ENCODE measurements at regions not wholly inside any gene's neighbourhood (a gene's known extent, or its start where the extent isn't known, plus 50 kb on each side); places are given as distances from the start of the nearest gene placed in this dataset.

DNA sequence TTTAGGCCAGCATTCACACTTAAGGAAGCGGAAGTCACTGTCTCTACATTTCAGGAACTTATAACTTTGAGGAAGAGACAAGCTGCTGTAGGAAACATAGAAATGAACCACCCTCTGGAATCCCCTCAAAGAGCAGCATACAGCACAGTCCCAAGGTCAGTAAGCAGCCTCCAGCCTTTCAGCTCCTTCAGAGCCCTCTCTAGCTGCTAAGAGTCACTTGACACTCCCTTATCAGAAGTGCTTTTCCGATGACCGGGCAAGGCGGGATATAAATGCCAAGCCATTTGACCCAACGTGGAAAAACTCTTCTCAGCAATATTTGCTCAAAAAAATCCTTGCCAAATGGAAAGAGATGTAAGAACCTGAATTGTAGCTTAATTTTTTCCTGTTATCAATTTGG lies 1284.3 kb downstream of the XPNPEP1 start:
- TF ChIP-seq YY2 (tag by site-specific recombination; IDR thresholded peaks at IDR 0.05) (no peak), KLF1 (tag by site-specific recombination; IDR thresholded peaks at IDR 0.05) (no peak), MYNN (tag by site-specific recombination; IDR thresholded peaks at IDR 0.05; ENCODE audit: borderline replicate concordance) (no peak), ZNF629 (tag by site-specific recombination; IDR thresholded peaks at IDR 0.05) (no peak), OVOL3 (tag by site-specific recombination; IDR thresholded peaks at IDR 0.05) (no peak), ZNF175 (tag by site-specific recombination; IDR thresholded peaks at IDR 0.05) (no peak), ZNF558 (tag by site-specific recombination; IDR thresholded peaks at IDR 0.05) (no peak), ZNF211 (tag by site-specific recombination; IDR thresholded peaks at IDR 0.05; ENCODE audit: low read depth) (no peak), GLIS2 (tag by site-specific recombination; IDR thresholded peaks at IDR 0.05) (no peak), SALL2 (tag by site-specific recombination; IDR thresholded peaks at IDR 0.05; ENCODE audit: borderline replicate concordance) (no peak), HOXA7 (CRISPR knock-in tag; IDR thresholded peaks at IDR 0.05; ENCODE audit: borderline replicate concordance) (no peak), ZNF549 (tag by site-specific recombination; IDR thresholded peaks at IDR 0.05) (no peak), ZNF548 (tag by site-specific recombination; IDR thresholded peaks at IDR 0.05) (no peak)
- TF ChIP-seq, protein P1, sequence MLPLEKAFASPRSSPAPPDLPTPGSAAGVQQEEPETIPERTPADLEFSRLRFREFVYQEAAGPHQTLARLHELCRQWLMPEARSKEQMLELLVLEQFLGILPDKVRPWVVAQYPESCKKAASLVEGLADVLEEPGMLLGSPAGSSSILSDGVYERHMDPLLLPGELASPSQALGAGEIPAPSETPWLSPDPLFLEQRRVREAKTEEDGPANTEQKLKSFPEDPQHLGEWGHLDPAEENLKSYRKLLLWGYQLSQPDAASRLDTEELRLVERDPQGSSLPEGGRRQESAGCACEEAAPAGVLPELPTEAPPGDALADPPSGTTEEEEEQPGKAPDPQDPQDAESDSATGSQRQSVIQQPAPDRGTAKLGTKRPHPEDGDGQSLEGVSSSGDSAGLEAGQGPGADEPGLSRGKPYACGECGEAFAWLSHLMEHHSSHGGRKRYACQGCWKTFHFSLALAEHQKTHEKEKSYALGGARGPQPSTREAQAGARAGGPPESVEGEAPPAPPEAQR (tag by site-specific recombination; IDR thresholded peaks at IDR 0.05) = no peak
- TF ChIP-seq, protein P2, sequence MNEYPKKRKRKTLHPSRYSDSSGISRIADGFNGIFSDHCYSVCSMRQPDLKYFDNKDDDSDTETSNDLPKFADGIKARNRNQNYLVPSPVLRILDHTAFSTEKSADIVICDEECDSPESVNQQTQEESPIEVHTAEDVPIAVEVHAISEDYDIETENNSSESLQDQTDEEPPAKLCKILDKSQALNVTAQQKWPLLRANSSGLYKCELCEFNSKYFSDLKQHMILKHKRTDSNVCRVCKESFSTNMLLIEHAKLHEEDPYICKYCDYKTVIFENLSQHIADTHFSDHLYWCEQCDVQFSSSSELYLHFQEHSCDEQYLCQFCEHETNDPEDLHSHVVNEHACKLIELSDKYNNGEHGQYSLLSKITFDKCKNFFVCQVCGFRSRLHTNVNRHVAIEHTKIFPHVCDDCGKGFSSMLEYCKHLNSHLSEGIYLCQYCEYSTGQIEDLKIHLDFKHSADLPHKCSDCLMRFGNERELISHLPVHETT (tag by site-specific recombination; IDR thresholded peaks at IDR 0.05) = no peak
- TF ChIP-seq, protein P3, sequence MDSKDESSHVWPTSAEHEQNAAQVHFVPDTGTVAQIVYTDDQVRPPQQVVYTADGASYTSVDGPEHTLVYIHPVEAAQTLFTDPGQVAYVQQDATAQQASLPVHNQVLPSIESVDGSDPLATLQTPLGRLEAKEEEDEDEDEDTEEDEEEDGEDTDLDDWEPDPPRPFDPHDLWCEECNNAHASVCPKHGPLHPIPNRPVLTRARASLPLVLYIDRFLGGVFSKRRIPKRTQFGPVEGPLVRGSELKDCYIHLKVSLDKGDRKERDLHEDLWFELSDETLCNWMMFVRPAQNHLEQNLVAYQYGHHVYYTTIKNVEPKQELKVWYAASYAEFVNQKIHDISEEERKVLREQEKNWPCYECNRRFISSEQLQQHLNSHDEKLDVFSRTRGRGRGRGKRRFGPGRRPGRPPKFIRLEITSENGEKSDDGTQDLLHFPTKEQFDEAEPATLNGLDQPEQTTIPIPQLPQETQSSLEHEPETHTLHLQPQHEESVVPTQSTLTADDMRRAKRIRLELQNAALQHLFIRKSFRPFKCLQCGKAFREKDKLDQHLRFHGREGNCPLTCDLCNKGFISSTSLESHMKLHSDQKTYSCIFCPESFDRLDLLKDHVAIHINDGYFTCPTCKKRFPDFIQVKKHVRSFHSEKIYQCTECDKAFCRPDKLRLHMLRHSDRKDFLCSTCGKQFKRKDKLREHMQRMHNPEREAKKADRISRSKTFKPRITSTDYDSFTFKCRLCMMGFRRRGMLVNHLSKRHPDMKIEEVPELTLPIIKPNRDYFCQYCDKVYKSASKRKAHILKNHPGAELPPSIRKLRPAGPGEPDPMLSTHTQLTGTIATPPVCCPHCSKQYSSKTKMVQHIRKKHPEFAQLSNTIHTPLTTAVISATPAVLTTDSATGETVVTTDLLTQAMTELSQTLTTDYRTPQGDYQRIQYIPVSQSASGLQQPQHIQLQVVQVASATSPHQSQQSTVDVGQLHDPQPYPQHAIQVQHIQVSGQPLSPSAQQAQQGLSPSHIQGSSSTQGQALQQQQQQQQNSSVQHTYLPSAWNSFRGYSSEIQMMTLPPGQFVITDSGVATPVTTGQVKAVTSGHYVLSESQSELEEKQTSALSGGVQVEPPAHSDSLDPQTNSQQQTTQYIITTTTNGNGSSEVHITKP (tag by site-specific recombination; IDR thresholded peaks at IDR 0.05) = no peak
- TF ChIP-seq, protein P4, sequence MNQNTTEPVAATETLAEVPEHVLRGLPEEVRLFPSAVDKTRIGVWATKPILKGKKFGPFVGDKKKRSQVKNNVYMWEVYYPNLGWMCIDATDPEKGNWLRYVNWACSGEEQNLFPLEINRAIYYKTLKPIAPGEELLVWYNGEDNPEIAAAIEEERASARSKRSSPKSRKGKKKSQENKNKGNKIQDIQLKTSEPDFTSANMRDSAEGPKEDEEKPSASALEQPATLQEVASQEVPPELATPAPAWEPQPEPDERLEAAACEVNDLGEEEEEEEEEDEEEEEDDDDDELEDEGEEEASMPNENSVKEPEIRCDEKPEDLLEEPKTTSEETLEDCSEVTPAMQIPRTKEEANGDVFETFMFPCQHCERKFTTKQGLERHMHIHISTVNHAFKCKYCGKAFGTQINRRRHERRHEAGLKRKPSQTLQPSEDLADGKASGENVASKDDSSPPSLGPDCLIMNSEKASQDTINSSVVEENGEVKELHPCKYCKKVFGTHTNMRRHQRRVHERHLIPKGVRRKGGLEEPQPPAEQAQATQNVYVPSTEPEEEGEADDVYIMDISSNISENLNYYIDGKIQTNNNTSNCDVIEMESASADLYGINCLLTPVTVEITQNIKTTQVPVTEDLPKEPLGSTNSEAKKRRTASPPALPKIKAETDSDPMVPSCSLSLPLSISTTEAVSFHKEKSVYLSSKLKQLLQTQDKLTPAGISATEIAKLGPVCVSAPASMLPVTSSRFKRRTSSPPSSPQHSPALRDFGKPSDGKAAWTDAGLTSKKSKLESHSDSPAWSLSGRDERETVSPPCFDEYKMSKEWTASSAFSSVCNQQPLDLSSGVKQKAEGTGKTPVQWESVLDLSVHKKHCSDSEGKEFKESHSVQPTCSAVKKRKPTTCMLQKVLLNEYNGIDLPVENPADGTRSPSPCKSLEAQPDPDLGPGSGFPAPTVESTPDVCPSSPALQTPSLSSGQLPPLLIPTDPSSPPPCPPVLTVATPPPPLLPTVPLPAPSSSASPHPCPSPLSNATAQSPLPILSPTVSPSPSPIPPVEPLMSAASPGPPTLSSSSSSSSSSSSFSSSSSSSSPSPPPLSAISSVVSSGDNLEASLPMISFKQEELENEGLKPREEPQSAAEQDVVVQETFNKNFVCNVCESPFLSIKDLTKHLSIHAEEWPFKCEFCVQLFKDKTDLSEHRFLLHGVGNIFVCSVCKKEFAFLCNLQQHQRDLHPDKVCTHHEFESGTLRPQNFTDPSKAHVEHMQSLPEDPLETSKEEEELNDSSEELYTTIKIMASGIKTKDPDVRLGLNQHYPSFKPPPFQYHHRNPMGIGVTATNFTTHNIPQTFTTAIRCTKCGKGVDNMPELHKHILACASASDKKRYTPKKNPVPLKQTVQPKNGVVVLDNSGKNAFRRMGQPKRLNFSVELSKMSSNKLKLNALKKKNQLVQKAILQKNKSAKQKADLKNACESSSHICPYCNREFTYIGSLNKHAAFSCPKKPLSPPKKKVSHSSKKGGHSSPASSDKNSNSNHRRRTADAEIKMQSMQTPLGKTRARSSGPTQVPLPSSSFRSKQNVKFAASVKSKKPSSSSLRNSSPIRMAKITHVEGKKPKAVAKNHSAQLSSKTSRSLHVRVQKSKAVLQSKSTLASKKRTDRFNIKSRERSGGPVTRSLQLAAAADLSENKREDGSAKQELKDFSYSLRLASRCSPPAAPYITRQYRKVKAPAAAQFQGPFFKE (tag by site-specific recombination; IDR thresholded peaks at IDR 0.05; ENCODE audit: borderline replicate concordance) = no peak
- TF ChIP-seq, protein P5, sequence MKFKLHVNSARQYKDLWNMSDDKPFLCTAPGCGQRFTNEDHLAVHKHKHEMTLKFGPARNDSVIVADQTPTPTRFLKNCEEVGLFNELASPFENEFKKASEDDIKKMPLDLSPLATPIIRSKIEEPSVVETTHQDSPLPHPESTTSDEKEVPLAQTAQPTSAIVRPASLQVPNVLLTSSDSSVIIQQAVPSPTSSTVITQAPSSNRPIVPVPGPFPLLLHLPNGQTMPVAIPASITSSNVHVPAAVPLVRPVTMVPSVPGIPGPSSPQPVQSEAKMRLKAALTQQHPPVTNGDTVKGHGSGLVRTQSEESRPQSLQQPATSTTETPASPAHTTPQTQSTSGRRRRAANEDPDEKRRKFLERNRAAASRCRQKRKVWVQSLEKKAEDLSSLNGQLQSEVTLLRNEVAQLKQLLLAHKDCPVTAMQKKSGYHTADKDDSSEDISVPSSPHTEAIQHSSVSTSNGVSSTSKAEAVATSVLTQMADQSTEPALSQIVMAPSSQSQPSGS (tag by site-specific recombination; IDR thresholded peaks at IDR 0.05; ENCODE audit: low read depth) = no peak
- no peaks in the 10 kb centered on the region for H3K36me3 ChIP-seq (ENCODE audit: control insufficient read depth in 2 of 2, insufficient read depth in 1 of 2, low read length in 2 of 2)
- no peak overlapping the region for H3K27ac ChIP-seq (ENCODE audit: extremely low read depth, low read depth, low read length)
- POLR2A ChIA-PET = no interaction called here
- no peaks in the 10 kb centered on the region for H3K9me3 ChIP-seq (ENCODE audit: control insufficient read depth, insufficient read depth, low read depth, low read length)
- CTCF ChIA-PET = no interaction called here
- H3K4me1 ChIP-seq (ENCODE audit: control insufficient read depth, insufficient read depth, low read length) = no peaks in the 10 kb centered on the region
- no peak overlapping the region for H3K4me3 ChIP-seq (ENCODE audit: low read depth, low read length)
